ENCODE measurements at regions not wholly inside any gene's neighbourhood (a gene's known extent, or its start where the extent isn't known, plus 50 kb on each side); places are given as distances from the start of the nearest gene placed in this dataset.

DNA sequence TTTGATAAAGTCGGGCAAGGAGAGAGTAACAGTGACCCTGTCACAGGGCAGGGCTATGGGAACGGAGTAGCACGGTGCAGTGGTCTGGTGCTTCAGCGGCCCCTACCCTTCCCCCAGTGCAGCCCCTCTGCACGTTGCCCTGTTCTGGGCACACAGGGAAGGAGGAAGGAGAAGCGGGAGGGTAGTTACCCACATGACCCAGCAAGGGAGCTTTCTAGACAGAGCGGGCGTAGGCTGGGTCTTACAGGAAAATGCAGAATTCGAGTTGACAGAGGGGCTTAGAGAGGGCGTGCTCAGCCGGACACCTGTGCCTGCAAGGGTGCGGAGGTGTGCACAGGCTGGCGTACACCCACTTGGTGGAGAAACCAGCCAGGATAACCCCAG is 341.2 kb downstream of the NPHP4 start:
- DNase-seq: no peak

DNA sequence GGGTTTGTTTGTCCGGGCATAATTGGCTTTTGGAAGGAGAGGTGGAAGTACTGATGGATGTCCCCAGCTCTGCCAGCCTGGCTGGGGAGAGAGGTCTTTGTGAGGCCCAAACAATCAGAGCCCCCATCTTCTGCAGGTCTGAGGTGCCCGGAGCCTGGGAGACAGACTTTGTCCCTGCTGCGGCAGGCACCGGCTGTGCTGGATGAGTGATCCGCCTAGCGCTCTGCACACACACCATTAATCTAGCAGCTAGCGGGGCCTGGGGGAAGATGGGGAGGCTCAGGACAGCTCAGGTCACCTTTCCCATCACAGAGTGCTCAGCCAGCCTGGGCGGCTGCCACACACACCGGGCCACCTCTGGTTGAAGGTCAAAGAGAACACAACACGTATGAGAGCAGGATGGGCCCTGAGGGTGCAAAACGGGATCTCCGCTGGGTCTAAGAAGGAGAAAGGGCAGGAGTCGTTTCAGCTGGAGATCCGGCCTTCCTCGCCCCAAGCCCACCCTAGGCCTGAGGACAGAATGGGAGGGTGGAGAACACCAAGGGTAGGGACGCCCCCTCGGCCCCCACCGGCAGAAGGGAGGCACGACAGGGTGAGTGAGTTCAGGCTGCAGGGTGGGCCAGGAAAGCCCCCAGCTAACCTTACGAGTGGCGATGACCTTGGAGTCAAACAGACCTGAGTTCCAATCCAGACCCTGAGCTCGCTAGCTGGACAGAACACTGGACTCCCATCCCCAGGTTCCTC is 341.8 kb downstream of the NPHP4 start:
- DNase-seq: no peak

DNA sequence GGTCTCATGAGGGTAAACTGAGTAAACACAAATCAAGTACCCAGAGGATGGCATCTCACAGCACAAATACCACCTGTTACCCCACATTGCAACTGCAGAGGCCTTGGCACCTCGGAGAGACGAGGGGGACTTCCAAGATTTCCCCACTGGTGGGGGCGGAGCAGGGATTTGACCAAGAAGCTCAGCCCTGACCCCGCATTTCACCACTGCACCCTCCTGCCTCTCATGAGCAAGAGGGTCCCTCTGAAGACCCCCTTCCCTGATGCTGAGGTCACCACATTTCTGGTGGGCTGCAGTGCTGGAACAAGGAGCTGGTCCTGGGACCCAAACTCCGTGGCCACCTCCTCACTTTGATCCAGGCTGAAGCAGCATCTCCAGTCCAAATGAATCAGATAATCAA is 342.4 kb downstream of the NPHP4 start:
- DNase-seq: no peak

DNA sequence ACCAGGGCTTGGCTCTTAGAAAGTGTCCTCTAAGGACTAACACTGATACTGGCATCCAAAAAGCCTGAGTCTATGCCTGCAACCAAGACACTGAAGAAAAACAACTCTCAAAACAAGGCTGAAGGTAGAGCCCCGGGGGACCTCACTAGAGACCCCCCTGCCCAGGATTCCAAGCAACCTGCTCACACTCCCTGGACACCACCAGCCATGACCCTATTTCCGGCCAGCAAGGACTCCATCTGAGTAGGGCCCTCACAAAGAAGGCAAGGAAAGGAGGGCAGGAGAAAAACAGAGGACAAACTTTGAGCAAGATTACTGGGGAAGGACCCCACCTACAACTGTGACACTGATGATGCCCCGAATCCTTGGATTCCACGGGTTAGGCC is 343.1 kb downstream of the NPHP4 start:
- DNase-seq: no peak

DNA sequence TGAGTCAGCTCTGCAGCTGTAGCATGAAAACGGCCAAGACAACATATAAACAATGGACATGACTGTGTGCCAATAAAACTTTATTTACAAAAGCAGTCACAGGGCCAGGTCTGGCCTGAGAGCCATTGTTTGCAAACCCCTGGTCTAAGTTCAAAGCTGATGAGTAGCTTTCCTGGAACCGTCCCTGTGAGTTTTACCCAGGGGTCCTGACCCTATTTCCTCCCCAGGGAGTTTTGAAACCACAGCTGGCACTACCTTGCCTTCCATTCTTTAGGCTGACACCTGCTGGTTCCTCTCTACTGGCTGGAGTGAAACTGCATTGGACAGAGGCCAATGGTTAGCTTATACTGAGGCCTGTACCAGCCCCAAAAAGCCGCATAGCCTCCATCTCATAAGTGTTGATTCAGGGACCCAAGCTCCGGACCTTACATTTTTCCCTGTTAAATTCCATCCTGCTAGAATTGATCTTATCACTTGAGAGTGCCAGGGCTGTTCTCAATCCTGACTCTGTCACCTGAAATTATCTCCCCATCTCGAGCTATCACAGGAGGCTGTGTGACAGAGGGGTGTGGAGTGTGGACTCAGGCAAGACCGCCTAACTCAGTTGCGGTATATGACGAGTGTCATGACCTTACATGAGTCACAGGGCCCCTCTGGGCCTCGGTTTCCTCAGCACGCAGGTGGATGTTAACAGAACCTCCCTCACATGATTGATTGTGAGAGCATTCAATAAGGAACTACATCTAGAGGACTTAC is 343.6 kb downstream of the NPHP4 start:
- DNase-seq: no peak

DNA sequence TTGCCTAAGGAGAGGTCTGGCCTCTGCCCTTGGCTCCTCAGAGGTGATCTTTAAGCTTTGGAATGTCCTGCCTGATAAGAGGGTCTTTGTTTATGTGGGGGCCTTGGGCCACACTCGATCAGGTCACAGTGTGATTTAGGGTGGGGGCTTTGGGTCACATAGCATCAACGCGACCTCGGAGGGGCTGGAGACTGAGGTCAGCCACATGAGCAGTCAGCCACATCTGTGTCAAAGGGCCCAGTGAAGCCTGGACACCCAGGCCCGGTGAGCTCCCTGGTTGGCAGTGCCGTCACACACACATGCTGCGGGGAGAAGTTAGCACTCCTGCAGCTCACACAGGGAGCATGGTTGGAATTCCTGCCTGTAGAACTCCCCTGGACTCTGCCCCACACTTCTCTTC is 345.0 kb downstream of the NPHP4 start:
- no peak for DNase-seq

DNA sequence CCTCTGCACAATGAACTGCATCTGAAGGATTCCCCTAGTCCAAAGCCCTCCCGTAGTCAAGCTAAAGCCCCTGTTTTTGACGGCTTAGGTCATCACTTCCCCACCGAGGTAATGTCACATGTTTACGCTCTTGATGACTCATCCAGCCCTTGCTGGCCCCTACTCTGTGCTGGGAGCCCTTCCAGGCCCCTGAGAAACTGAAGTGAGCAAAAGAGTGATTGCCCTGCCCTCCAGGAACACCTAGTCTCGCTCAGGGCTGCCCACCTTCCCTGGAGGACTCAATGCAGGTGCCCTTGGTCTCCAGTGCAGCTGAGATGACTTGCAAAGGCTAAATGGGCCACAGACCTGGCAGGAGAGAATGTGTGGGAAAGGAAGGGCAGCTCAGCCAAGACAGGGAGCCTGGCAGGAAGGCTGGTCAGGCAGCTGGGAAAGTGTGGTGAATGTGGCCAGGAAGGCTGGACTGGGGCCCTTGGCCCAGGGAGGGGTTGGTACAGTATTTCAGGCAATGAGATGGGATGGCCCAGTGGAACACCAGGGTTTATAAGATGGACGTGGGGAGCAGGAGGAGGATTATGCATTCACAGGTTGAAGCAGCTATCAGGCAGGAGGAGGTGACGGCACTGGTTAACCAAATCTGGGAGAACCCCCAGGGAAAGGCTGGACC is 345.6 kb downstream of the NPHP4 start:
- no peak for DNase-seq

DNA sequence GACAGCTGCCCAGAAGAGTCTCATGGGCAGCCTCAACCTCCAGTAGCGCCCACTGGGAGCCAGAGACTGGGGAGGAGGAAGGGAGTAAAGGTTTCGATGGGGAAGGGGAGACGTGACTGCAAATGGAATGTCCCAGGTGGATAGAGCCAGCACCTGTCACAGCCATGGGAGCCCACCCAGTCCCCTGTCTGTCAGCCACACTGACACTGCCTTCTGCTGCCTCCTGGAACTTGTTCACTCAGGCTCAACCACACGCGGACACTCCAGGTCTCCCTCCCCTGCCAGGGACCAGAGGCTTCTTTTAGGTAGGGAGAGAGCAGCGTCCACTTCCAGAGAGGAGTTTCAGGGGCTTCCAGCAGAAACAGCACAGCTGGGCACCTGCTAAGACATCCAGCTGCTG is 346.3 kb downstream of the NPHP4 start:
- DNase-seq: no peak

DNA sequence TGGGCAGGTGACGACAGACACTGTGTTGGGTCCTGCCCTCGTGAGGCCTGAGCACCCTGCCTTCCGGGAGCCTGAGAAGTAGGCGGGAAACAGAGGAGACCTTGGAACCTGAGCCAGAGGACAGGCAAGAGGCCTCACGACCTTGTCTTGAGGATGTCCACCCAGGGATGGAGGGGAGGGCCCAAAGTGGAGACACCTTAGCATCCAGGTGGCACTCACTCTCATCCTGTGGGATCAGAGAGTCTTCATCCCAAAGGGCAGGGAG is 347.2 kb downstream of the NPHP4 start:
- DNase-seq: no peak

DNA sequence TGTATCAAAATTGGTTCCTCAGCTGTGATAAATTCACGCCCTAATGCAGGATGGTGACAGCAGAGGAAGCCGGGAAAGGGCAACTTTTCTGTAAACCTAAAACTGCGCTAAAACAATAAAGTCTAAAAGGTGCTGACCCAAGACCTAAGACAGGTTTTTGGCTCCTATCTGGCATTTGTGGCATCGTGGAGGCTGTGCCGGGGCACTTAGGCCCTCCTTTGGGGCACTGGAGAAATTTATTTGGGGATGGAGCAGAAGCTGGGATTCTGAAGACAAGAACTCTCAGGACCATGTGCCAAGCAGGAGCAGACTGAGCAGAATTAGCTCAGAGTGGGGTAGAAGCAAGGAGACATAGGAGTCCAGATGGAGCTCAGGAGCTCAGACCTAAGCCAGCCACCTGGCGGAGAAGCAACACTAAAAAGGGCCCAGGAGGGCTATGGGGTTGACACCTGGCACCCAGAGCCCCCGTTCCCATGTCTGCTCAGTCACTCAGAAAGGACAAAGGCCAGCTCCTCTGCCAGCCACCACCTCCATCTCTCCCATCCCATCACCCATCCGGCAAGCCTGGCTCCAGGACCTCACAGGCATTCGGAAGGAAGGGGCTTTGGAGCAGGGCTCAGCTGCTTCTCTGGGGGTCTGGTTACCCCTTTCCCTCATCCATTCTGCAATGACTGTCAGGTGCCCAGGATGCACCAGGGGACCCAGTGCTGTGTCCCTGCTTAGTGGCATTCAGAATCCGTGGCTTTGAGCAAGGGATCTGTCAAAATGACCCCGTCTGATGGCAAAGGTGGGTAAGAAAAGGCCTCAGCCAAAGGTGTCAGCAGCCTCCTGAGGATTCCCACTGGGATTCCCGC is 347.7 kb downstream of the NPHP4 start:
- no peak for DNase-seq

DNA sequence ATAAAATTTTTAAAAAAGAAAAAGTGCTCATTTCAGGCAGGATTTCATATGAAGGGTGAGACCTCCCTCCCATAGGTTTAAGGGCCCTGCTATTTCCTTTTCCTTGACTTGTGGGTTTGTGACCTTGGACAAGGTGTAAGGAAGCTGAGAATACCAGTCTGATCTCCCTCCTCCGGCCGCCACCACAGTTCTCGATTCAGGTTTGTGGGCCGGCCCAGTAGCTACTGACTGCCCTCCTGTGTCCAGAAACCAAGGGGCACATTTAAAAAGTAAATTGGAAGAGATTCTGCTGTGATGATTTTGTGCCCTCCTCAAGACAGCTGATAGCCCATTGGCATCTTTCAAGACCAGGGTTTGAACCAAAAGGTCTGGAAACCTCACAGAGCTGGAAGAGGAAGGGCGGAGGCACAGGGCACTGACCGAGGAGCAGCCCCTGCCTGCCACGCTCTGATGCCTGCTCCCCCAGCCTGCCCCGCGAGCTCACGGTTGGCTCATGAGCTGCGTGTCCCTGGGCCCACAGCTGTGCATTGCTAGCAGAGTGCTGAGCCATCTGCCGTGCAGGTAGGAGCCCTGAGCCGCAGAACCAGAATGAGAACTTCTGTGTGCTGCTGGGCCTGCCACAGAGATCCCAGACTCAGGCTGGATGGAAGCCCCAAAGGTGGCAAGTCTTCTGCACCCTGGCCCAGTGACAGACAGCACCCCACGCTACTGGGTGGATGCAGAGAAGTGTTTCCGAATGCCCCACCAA is 348.7 kb downstream of the NPHP4 start:
- no peak for DNase-seq

DNA sequence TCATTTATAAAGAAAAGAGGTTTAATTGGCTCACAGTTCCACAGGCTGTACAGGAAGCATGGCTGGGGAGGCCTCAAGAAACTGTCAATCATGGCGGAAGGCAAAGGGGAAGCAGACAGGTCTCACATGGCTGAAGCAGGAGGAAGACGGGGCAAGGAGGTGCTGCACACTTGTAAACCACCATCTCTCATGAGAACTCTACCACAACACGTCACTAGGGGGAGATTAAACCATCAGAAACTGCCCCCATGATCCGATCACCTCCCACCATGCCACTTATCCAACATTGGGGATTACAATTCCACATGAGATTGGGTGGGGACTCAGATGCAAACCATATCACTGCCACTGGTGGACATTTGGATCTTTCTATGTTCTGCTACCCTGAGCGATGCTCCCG is 351.4 kb downstream of the NPHP4 start:
- DNase-seq: no peak

DNA sequence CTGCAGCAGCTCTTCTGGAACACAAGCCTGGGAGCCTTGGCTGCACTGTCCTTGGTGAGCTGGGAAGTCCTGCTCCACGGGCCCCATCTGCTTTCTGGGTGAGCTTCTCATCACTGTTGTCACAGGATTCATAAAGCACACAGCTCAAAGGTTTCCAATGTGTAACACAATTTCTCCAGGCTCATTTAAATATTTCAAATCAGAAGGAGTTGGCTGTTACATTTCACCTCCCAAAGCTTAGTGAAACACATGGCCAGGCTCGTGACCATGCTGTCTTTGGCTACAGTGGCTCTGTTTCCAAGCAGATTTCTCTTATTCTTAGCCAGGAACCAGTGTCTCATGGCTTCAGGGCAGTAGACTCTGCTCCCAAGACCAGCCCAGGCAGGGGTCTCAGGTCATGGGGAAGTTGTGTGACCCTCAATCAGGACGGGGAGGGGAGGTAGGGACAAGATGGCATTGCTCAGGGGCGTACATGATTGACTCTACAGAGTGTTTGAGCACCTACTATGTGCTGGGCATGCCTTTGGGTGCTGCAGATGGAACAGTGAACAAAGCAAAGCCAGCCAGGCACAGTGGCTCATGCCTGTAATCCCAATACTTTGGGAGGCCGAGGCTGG is 353.0 kb downstream of the NPHP4 start:
- DNase-seq: no peak

DNA sequence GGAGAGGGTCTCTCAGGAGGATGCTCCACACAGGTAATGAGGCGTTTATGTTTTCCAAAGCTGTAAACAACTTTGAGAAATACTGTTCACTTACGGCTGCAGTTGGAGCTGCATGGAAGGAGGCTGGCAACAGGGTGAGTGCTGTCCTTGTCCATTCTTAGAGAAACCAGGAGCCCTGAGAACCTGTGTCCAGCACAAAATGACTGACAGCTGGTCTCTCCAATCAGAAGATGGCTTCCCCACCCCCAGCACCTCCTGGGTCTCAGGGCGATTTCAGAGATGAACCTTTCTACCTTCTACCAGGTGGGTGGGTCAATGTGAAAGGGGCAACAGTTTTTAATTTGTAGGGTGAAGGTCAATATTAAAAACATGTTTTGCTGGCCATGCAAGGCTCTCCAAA is 353.6 kb downstream of the NPHP4 start:
- DNase-seq: no peak

DNA sequence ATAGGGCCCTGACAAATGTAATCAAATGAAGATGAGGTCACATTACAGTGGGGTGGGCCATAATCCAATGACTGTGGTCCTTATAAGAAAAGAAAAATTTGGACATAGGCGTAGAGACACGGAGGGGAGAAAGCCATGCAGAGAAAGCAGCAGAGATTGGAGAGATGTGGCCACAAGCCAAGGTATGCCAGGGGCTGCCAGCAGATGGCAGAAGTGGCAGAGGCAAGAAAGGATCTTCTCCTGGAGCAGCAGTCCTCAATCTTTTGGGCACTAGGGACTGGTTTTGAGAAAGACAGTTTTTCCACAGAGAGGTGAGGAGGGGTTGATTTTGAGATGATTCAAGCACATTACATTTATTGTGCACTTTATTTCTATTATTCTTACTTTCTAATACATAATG is 355.1 kb downstream of the NPHP4 start:
- DNase-seq: no peak

DNA sequence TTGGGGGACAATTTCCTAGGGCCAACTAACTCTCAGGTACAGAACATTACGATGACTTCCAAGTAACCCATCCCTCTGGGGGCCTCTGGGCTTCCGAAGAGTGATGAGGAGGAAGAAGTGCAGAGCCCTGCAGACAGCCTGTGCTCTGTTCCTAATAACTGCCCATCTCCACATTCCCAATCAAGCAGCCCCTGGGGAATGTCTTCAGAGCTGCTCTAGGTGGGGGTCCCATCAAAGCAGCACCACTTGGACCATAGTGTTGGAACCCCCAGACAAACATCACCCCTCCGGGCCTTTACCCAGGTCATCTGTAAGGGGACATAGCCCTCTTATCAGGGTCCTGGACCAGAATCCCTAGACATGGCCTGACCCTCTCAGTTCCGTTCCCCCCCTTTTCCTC is 357.3 kb downstream of the NPHP4 start:
- DNase-seq: no peak

DNA sequence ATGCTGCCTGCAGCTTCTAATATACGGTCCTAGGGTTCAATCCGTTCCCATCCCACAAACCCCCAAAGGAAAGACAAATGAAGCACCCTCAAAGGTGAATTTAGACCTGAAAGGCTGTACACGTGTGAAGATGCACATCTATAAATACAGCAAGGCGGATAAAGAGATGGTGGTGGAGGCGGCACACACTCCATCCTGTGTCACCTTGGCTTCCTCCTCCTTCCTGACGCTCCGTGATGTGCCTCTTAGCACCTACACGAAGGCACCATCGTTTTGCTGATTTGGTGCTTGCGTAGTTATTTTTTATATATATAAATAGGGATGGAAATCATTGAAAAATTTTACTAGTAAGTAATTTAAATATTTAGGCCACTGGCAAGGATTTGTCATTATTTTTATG is 359.4 kb downstream of the NPHP4 start:
- DNase-seq: no peak

DNA sequence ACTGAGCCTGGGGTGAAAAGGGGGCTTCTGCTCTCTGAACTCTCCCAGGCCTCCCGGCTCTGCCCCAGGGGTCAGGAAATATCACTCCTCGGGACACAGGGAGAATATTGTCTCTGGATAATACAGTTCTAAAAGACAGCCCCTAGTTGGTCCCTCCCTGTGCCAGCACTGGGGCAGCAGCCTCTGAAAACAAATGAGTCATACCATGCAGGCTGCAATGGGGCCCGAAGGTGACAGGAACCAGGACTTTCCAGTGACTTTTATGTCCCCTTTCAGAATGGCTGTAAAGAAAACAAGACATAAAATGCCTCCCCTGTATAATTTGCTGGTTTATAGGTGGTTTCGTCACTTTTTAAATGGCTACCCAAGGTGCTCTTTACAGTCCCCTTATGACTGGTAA is 360.0 kb downstream of the NPHP4 start:
- DNase-seq: peak; percentile 4

DNA sequence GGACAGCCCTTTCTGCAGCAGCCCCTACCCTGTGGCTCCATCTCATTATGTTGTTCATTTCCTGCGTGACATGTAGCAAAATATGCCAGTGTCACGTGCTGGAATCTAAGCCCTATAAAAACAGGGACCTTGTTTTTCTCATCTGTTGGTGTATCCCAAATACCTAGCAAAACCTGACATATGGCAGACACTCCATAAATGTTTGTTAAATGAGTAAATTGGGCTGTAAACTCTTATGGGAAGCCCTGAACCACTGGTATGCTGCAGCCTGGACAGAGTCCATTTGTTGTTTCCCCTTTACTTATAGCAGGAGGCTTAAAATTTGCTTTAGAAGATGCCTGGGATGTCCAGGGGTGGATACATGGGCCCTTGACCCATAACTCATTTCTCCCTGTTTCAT is 363.8 kb downstream of the NPHP4 start:
- DNase-seq: peak; percentile 0

DNA sequence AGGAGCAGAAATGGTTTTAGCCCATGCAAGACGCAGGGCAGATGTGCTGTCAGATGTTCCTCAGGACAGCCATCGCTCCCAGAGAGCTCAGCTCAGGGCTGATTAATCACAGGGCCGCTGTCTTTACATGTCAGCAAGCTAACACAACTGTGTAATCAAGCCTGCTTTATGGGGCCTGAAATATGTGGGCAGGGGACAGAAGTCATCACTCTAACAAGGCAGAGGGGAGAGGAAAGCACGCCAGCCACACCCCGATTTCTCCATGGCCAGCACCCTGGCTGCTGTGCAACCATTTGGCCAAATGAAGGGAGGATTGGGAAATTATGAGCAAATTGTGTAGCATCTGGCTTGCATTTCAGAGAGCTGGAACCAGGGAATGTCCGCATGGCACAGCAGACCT is 368.8 kb downstream of the NPHP4 start:
- no peak for DNase-seq

DNA sequence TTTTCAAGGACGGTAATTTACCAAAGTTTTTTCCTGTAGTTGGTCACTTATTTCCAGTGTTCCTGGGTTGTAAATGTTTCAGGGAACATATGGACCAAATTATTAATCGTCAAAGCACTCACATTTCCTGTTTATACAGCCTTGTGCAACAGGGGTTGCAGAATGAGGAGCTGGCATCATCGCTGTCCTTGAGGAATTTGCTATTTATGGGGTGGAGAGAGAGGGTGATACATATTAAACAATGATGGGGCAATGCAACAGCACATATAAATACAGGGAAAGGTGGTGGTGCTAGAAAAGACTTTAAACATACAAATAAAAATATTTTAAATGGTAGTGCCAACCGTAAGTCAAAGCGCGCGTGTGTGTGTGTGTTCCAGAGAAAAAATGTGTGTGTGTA is 369.8 kb downstream of the NPHP4 start:
- no peak for DNase-seq

DNA sequence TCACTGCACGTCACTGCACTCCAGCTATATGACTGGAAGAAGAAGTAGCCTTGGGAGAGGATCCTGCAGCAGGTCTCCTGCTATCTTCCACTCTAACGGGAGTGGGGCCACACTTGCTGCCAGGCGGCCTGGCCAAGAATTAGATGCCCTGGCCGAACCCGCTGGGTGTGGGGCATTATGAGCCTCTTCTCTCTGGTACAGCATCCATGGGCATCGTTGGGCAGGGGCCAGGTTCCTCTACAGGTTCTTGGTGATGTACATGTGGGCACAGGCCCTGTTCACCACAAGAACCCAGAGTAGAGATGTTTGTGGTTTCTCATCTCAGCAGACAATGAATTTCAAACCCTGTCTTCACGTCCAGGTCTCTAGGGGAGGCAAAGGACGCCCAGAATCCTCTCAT is 370.5 kb downstream of the NPHP4 start:
- DNase-seq: no peak

Measured in stimulated activated CD4-positive, alpha-beta T cell treated with anti-CD3 and anti-CD28 coated beads, Interleukin-4, amount 100 ng/mL, for 24 hours (primary cell).